GM18505 (cell line): ENCODE measurements at regions not wholly inside any gene's neighbourhood (a gene's known extent, or its start where the extent isn't known, plus 50 kb on each side); places are given as distances from the start of the nearest gene placed in this dataset.
"Not testable (repeated sequence)": the region's sequence is repeated elsewhere in the genome, so short reads cannot be mapped to it uniquely, and the experiment has no call there.

Experiments
- ATAC-seq: cut with Tn5 transposase; IDR thresholded peaks from one replicate; pipeline ENCODE4 v1.9.1; 2021; ENCODE audit not compliant: unreplicated experiment

- not testable (repeated sequence) for ATAC-seq
Observed at GRCh38 chr16:29355339-29356059, 51.0 kb downstream of the NPIPB11 start.

GRCh38 chr16:29354449-29354848 lies 52.1 kb downstream of the NPIPB11 start:
- ATAC-seq, result not testable (repeated sequence)

- ATAC-seq, result not testable (repeated sequence)
Observed at GRCh38 chr16:29352617-29352999, 53.9 kb downstream of the NPIPB11 start.

- not testable (repeated sequence) for ATAC-seq
Observed at GRCh38 chr16:29351970-29352616, 54.4 kb downstream of the NPIPB11 start.

- ATAC-seq, result not testable (repeated sequence)
Observed at GRCh38 chr16:29351271-29351969, 55.1 kb downstream of the NPIPB11 start.

- ATAC-seq, result not testable (repeated sequence)
Observed at GRCh38 chr16:29349966-29350365, 56.5 kb downstream of the NPIPB11 start.

- not testable (repeated sequence) for ATAC-seq
Observed at GRCh38 chr16:29348748-29349147, 57.8 kb downstream of the NPIPB11 start.

GRCh38 chr16:29348123-29348690 lies 58.3 kb downstream of the NPIPB11 start:
- not testable (repeated sequence) for ATAC-seq

GRCh38 chr16:29346796-29347580 lies 59.5 kb downstream of the NPIPB11 start:
- ATAC-seq, result not testable (repeated sequence)

- not testable (repeated sequence) for ATAC-seq
Observed at GRCh38 chr16:29346203-29346602, 60.3 kb downstream of the NPIPB11 start.

GRCh38 chr16:29342937-29343336 lies 63.6 kb downstream of the NPIPB11 start:
- ATAC-seq, result not testable (repeated sequence)

- not testable (repeated sequence) for ATAC-seq
Observed at GRCh38 chr16:29340779-29341438, 65.6 kb downstream of the NPIPB11 start.

- not testable (repeated sequence) for ATAC-seq
Observed at GRCh38 chr16:29340235-29340634, 66.3 kb downstream of the NPIPB11 start.

- ATAC-seq, result peak; percentile 66
Observed at GRCh38 chr16:29338821-29339700, 67.5 kb downstream of the NPIPB11 start.

GRCh38 chr16:29337385-29337901 lies 69.1 kb downstream of the NPIPB11 start:
- peak; percentile 26 for ATAC-seq

- ATAC-seq, result not testable (repeated sequence)
Observed at GRCh38 chr16:29335549-29335846, 71.0 kb downstream of the NPIPB11 start.

GRCh38 chr16:29334776-29335548 lies 71.5 kb downstream of the NPIPB11 start:
- ATAC-seq, result not testable (repeated sequence)
